HG03025 (cell line): ENCODE measurements at regions not wholly inside any gene's neighbourhood (a gene's known extent, or its start where the extent isn't known, plus 50 kb on each side); places are given as distances from the start of the nearest gene placed in this dataset.
"Not testable (repeated sequence)": the region's sequence is repeated elsewhere in the genome, so short reads cannot be mapped to it uniquely, and the experiment has no call there.

Experiments used
- ATAC-seq: cut with Tn5 transposase; IDR thresholded peaks from one replicate; pipeline ENCODE4 v1.9.1; 2021; ENCODE audit warnings: mild to moderate bottlenecking, moderate library complexity; ENCODE audit not compliant: unreplicated experiment, low FRiP score

- ATAC-seq = no peak
Observed at GRCh38 chr1:70490153-70490552, 79.1 kb downstream of the CTH start.

- ATAC-seq = no peak
Observed at GRCh38 chr1:70495370-70495769, 84.3 kb downstream of the CTH start.

DNA sequence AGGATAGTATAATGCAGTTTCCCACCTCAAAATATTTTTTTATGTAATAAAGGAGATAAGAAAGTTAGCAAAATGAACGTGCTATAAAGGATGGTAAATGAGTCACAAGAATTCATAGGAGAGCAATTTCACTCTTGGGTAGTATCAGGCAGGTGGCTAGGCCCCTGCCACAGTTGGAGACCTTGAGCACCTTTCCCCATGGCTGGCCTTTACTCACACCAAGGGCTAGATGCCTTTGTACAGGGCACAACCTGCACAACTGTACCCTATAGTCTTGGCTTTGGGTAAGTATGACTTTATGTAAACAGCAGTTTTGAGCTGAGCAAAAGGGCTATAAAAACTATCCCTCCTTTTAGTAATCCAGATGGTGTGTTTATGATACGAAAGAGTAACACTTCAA is 85.1 kb downstream of the CTH start:
- ATAC-seq = no peak

DNA sequence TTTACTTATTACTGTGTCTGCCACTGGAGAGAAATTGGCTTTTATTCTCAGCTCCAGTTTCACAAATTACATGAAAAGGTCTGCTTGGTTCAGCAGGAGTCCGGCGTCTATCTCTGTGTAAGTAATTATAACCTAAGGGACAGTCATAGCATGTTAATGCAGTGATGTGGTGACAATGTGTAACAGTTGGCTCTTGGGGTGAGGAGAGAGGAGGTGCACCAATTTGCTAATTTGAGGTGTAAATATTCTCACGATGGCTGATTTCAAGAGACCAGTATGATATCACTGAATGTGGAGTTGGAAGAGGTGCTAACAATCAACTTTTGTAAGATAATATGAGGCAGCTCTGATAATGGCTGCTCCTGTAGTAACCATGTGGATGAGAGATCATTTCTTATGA is 86.1 kb downstream of the CTH start:
- ATAC-seq = no peak

DNA sequence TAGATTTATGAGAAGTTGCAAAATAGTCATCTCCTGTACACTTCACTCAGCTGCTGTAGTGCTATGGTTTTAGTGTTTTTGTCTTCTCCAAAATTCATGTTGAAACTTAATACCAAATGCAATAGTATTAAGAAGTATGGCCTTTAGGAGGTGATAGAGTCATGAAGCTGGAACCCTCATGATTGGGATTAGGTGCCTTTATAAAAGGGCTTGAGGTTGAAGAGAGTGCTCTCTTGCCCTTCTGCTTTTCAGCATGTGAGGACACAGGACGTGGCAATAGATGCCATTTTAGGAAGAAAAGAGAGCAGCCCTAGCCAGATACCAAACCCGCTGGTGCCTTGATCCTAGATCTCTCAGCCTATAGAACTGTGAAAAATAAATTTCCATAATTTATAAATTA is 87.6 kb downstream of the CTH start:
- ATAC-seq = no peak

DNA sequence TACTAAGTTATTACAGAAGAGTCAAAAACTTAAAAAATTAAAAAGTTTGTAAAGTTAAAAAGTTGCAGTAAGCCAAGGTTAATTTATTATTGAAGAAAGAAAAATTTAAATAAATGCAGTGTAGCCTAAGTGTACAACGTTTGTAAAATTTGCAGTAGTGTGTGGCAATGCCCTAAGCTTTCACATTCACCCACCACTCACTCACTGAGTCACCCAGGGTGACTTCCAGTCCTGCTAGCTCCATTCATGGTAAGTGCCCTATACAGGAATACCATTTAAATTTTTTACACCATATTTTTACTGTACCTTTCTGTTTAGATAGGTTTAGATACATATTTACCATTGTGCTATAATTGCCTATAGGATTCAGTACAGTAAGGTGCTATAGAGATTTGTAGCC is 88.6 kb downstream of the CTH start:
- ATAC-seq = no peak

DNA sequence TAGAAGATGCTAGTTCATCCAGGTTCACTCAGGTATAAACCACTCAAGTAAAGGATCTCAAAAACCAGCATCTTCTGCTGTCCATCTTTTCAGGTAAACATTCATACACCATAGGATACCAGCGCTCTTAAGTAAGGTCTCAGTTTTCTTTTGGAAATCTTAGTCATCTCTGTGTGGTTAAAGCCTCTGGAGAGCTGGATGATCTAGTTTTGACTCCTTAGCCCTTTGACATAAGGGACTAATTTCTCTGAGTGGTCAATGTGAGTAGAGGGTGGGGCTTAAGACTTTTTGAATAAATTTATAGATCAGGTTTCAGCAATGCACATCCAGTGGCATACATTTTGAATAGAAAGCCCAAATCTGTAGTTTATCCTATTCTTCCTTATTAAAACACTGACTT is 92.3 kb downstream of the CTH start:
- ATAC-seq = no peak

DNA sequence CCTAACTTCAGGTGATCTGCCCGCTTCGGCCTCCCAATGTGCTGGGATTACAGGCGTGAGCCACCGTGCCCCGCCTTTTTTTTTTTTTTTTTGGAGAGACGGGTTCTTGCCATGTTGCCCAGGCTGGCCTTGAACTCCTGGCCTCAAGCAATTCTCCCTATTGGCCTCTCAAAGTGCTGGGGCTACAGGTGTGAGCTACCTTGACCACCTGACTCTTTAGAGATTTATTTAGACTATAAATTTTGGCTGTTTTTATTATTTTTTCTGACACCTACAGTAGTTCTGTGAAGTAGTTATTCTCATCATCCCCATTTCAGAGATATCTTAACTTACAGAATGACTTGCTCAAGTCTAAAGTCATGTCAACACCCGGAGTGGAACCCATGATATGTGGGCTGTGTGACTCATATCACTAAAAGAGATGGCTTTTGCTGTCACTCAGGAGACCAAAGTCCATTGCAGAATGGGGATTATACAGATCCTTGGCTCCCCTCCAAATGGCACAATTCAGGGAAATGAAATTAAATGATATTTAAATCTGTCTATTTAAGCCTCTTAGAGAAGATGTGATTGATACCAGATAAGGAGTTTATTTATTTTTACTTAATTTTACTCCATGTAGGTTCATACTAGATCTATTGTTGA is 93.2 kb downstream of the CTH start:
- ATAC-seq = peak; percentile 95

DNA sequence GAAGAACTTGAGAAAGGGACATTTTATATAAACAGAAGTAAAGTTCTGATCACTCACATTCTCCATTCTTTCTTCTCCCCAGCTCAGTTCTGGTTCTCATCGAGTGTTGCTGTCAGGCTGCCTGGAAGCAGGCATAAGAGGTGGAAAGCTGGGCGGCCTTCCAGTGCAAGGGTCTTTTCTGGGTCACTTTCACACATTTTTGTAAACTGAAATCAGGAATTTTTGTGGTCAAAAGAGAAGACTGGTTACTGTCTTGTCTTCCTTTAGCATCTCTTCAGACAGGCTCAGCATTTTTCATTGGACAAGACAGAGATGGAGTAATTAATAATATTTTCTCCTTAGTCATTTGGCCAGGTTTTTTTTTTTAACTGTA is 93.7 kb downstream of the CTH start:
- no peak for ATAC-seq

GRCh38 chr1:70507991-70508390 is 96.9 kb downstream of the CTH start:
- ATAC-seq = not testable (repeated sequence)

DNA sequence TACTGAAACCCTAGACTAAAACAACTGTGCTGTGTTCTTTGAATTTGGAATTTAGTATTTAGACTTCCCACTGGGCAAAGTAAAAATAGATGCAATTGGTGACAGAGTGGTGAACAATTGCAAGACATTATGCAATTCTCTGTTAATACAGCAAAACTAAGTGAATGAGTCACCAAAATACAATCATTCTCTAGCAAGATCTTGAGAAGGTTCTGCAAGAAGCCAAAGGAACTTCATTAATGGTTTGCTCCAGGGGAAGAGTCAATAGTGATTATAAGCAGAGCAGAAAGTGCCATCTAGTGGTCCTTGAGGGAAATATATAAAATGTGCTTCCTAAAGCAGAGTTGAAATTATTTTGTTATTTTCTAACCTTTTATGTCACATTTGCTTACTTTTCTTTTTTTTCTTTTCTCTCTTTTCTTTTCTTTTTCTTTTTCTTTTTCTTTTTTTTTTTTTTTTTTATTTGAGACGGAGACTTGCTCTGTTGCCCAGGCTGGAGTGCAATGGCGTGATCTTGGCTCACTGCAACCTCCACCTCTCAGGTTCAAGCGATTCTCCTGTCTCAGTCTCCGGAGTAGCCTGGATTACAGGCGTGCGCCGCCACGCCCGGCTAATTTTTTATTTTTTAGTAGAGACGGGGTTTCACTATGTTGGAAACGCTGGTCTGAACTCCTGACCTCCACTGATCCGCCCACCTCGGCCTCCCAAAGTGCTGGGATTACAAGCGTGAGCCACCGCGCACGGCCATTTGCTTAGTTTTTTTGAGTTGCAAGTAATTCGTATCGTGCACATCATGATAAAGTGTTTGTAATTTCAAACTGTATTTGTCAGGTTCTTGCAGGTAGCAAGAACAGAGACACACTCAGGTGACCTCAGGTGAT is 99.2 kb downstream of the CTH start:
- peak; percentile 88 for ATAC-seq

GRCh38 chr1:70517444-70517843 is 106.4 kb downstream of the CTH start:
- ATAC-seq = peak; percentile 85

GRCh38 chr1:70518106-70518505 is 107.0 kb downstream of the CTH start:
- ATAC-seq = no peak

- peak; percentile 70 for ATAC-seq
Observed at GRCh38 chr1:70528590-70529333, 117.7 kb downstream of the CTH start.

- ATAC-seq = no peak
Observed at GRCh38 chr1:70536708-70537366, 125.8 kb downstream of the CTH start.

GRCh38 chr1:70537788-70538187 is 126.7 kb downstream of the CTH start:
- ATAC-seq = no peak

- ATAC-seq = no peak
Observed at GRCh38 chr1:70542030-70542429, 131.0 kb downstream of the CTH start.

DNA sequence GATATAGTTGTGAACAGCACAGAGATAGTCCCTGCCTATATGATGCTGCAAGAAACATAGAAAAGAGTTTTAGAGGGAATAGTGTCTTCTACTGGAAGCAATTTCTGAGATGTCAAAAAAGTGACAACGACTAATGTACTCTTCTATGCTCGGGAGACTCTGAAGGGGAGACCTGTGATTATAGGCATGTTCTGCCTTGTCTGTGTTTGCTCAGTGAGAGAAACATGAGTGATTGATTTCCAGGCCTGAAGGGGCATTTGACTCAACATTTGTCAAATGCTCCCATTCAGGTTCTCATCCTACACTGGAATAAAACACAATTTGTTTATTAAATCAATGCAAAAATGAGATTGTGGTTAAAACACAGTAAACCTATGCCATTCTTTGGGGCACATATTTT is 131.8 kb downstream of the CTH start:
- no peak for ATAC-seq

- no peak for ATAC-seq
Observed at GRCh38 chr1:70546726-70547125, 135.7 kb downstream of the CTH start.

- no peak for ATAC-seq
Observed at GRCh38 chr1:70552662-70553566, 141.8 kb downstream of the CTH start.
